ENCODE measurements at regions not wholly inside any gene's neighbourhood (a gene's known extent, or its start where the extent isn't known, plus 50 kb on each side); places are given as distances from the start of the nearest gene placed in this dataset.
"Not testable (repeated sequence)": the region's sequence is repeated elsewhere in the genome, so short reads cannot be mapped to it uniquely, and the experiment has no call there.

- no peaks in the 10 kb centered on the region for H3K27me3 ChIP-seq (ENCODE audit: control insufficient read depth in 1 of 2, insufficient read depth in 1 of 2, low read length in 2 of 2)
- no peaks in the 10 kb centered on the region for H3K4me1 ChIP-seq (ENCODE audit: control insufficient read depth, insufficient read depth, low read depth, low read length)
- no peak overlapping the region for H2AK5ac ChIP-seq (ENCODE audit: low read length, severe bottlenecking)
- H3K9me3 ChIP-seq (ENCODE audit: control insufficient read depth, low read length) = peaks cover 3% of the 10 kb centered on the region
- no peaks in the 10 kb centered on the region for H3K79me1 ChIP-seq (replicated peaks; ENCODE audit: low read length, poor library complexity, severe bottlenecking)
- H2BK15ac ChIP-seq (ENCODE audit: low read depth, poor library complexity, severe bottlenecking) = no peak overlapping the region
- no peak overlapping the region for H4K91ac ChIP-seq (ENCODE audit: low read length)
- no peak overlapping the region for H2BK12ac ChIP-seq (ENCODE audit: low read length in 2 of 2)
- no peak overlapping the region for H2AFZ ChIP-seq (ENCODE audit: low read depth, low read length)
- H4K8ac ChIP-seq (ENCODE audit: low read length) = no peak overlapping the region
- H3K4me2 ChIP-seq (ENCODE audit: low read length, poor library complexity, severe bottlenecking) = no peak overlapping the region
- H3K14ac ChIP-seq (ENCODE audit: low read length in 2 of 2) = no peak overlapping the region
- H3K36me3 ChIP-seq (ENCODE audit: control insufficient read depth in 1 of 2, insufficient read depth in 2 of 2, low read depth in 1 of 2, low read length in 2 of 2) = no peaks in the 10 kb centered on the region
- no peak overlapping the region for H3K9ac ChIP-seq (ENCODE audit: low read length)
- no peak overlapping the region for H3K4me3 ChIP-seq (ENCODE audit: insufficient read depth in 1 of 2, low read depth in 1 of 2, low read length in 2 of 2)
- DNase-seq = no peak
- 90% methylated on average over 4 of the region's 4 CpGs for WGBS
- H3K27ac ChIP-seq (ENCODE audit: low read length, poor library complexity, severe bottlenecking) = no peak overlapping the region
- no peak overlapping the region for H2BK5ac ChIP-seq (ENCODE audit: low read depth, low read length, poor library complexity, severe bottlenecking)
- H3K18ac ChIP-seq (ENCODE audit: low read depth in 1 of 2, low read length in 2 of 2) = no peak overlapping the region
- no peak overlapping the region for H3K4ac ChIP-seq (ENCODE audit: low read depth in 1 of 2, low read length in 2 of 2)
- no peak overlapping the region for H2BK120ac ChIP-seq (ENCODE audit: low read depth, low read length)
- H3K23ac ChIP-seq (ENCODE audit: low read length in 2 of 2) = no peak overlapping the region
Observed at GRCh38 chr18:73331212-73331772, 463.5 kb upstream of the NETO1 start.

- DNase-seq; H3K4me1 ChIP-seq (ENCODE audit: control insufficient read depth, insufficient read depth, low read depth, low read length); H3K9me3 ChIP-seq (ENCODE audit: control insufficient read depth, low read length): not testable (repeated sequence)
Observed at GRCh38 chr18:73330106-73330505, 462.3 kb upstream of the NETO1 start.

GRCh38 chr18:73324187-73324831, 456.5 kb upstream of the NETO1 start:
- WGBS = 95% methylated on average over 3 of the region's 5 CpGs
- H3K9ac ChIP-seq (ENCODE audit: low read length); H3K27ac ChIP-seq (ENCODE audit: low read length, poor library complexity, severe bottlenecking); H3K4ac ChIP-seq (ENCODE audit: low read depth in 1 of 2, low read length in 2 of 2); H2AFZ ChIP-seq (ENCODE audit: low read depth, low read length); H3K18ac ChIP-seq (ENCODE audit: low read depth in 1 of 2, low read length in 2 of 2); H3K4me1 ChIP-seq (ENCODE audit: control insufficient read depth, insufficient read depth, low read depth, low read length); H4K8ac ChIP-seq (ENCODE audit: low read length); H2BK12ac ChIP-seq (ENCODE audit: low read length in 2 of 2); H3K9me3 ChIP-seq (ENCODE audit: control insufficient read depth, low read length); H3K27me3 ChIP-seq (ENCODE audit: control insufficient read depth in 1 of 2, insufficient read depth in 1 of 2, low read length in 2 of 2); H2BK5ac ChIP-seq (ENCODE audit: low read depth, low read length, poor library complexity, severe bottlenecking); H3K4me2 ChIP-seq (ENCODE audit: low read length, poor library complexity, severe bottlenecking); H2AK5ac ChIP-seq (ENCODE audit: low read length, severe bottlenecking); H2BK15ac ChIP-seq (ENCODE audit: low read depth, poor library complexity, severe bottlenecking); H3K4me3 ChIP-seq (ENCODE audit: insufficient read depth in 1 of 2, low read depth in 1 of 2, low read length in 2 of 2); DNase-seq; H3K36me3 ChIP-seq (ENCODE audit: control insufficient read depth in 1 of 2, insufficient read depth in 2 of 2, low read depth in 1 of 2, low read length in 2 of 2); H3K14ac ChIP-seq (ENCODE audit: low read length in 2 of 2); H3K23ac ChIP-seq (ENCODE audit: low read length in 2 of 2); H4K91ac ChIP-seq (ENCODE audit: low read length); H3K79me1 ChIP-seq (replicated peaks; ENCODE audit: low read length, poor library complexity, severe bottlenecking); H2BK120ac ChIP-seq (ENCODE audit: low read depth, low read length): not testable (repeated sequence)

More at GRCh38 chr18:73330106-73330505, 462.3 kb upstream of the NETO1 start:
- not testable (repeated sequence) for H3K9ac ChIP-seq (ENCODE audit: low read length); H3K79me1 ChIP-seq (replicated peaks; ENCODE audit: low read length, poor library complexity, severe bottlenecking); H3K27me3 ChIP-seq (ENCODE audit: control insufficient read depth in 1 of 2, insufficient read depth in 1 of 2, low read length in 2 of 2); H2BK15ac ChIP-seq (ENCODE audit: low read depth, poor library complexity, severe bottlenecking); H3K23ac ChIP-seq (ENCODE audit: low read length in 2 of 2); H3K18ac ChIP-seq (ENCODE audit: low read depth in 1 of 2, low read length in 2 of 2); H4K91ac ChIP-seq (ENCODE audit: low read length); H4K8ac ChIP-seq (ENCODE audit: low read length); H3K14ac ChIP-seq (ENCODE audit: low read length in 2 of 2); H2AFZ ChIP-seq (ENCODE audit: low read depth, low read length); H3K27ac ChIP-seq (ENCODE audit: low read length, poor library complexity, severe bottlenecking); H3K4me3 ChIP-seq (ENCODE audit: insufficient read depth in 1 of 2, low read depth in 1 of 2, low read length in 2 of 2); H2BK5ac ChIP-seq (ENCODE audit: low read depth, low read length, poor library complexity, severe bottlenecking); H3K36me3 ChIP-seq (ENCODE audit: control insufficient read depth in 1 of 2, insufficient read depth in 2 of 2, low read depth in 1 of 2, low read length in 2 of 2); H2BK120ac ChIP-seq (ENCODE audit: low read depth, low read length); H2AK5ac ChIP-seq (ENCODE audit: low read length, severe bottlenecking); H2BK12ac ChIP-seq (ENCODE audit: low read length in 2 of 2); H3K4me2 ChIP-seq (ENCODE audit: low read length, poor library complexity, severe bottlenecking); H3K4ac ChIP-seq (ENCODE audit: low read depth in 1 of 2, low read length in 2 of 2)
- 94% methylated on average over 5 of the region's 6 CpGs for WGBS

- Histone ChIP-seq H3K9ac (ENCODE audit: low read length) (no peak overlapping the region), H3K9me3 (ENCODE audit: control insufficient read depth, low read length) (no peaks in the 10 kb centered on the region), H3K4me1 (ENCODE audit: control insufficient read depth, insufficient read depth, low read depth, low read length) (no peaks in the 10 kb centered on the region), H2BK120ac (ENCODE audit: low read depth, low read length) (no peak overlapping the region), H3K27ac (ENCODE audit: low read length, poor library complexity, severe bottlenecking) (no peak overlapping the region), H4K8ac (ENCODE audit: low read length) (no peak overlapping the region), H2AFZ (ENCODE audit: low read depth, low read length) (no peak overlapping the region), H3K14ac (ENCODE audit: low read length in 2 of 2) (no peak overlapping the region), H4K91ac (ENCODE audit: low read length) (no peak overlapping the region), H3K27me3 (ENCODE audit: control insufficient read depth in 1 of 2, insufficient read depth in 1 of 2, low read length in 2 of 2) (no peaks in the 10 kb centered on the region), H3K36me3 (ENCODE audit: control insufficient read depth in 1 of 2, insufficient read depth in 2 of 2, low read depth in 1 of 2, low read length in 2 of 2) (no peaks in the 10 kb centered on the region), H3K18ac (ENCODE audit: low read depth in 1 of 2, low read length in 2 of 2) (no peak overlapping the region), H3K4me2 (ENCODE audit: low read length, poor library complexity, severe bottlenecking) (no peak overlapping the region), H2BK5ac (ENCODE audit: low read depth, low read length, poor library complexity, severe bottlenecking) (no peak overlapping the region), H3K4ac (ENCODE audit: low read depth in 1 of 2, low read length in 2 of 2) (no peak overlapping the region), H3K4me3 (ENCODE audit: insufficient read depth in 1 of 2, low read depth in 1 of 2, low read length in 2 of 2) (no peak overlapping the region), H2BK15ac (ENCODE audit: low read depth, poor library complexity, severe bottlenecking) (no peak overlapping the region), H2AK5ac (ENCODE audit: low read length, severe bottlenecking) (no peak overlapping the region), H3K23ac (ENCODE audit: low read length in 2 of 2) (no peak overlapping the region), H3K79me1 (replicated peaks; ENCODE audit: low read length, poor library complexity, severe bottlenecking) (no peaks in the 10 kb centered on the region), H2BK12ac (ENCODE audit: low read length in 2 of 2) (no peak overlapping the region)
- 63% methylated on average over 5 of the region's 6 CpGs for WGBS
- DNase-seq = no peak
Observed at GRCh38 chr18:73318739-73319479, 451.1 kb upstream of the NETO1 start.
